DMS79 (cell line): ENCODE measurements at regions not wholly inside any gene's neighbourhood (a gene's known extent, or its start where the extent isn't known, plus 50 kb on each side); places are given as distances from the start of the nearest gene placed in this dataset.

ENCODE experiments used
- DNase-seq: peaks from one replicate; lab custom pipeline; 2025; lab: John Stamatoyannopoulos, UW

DNA sequence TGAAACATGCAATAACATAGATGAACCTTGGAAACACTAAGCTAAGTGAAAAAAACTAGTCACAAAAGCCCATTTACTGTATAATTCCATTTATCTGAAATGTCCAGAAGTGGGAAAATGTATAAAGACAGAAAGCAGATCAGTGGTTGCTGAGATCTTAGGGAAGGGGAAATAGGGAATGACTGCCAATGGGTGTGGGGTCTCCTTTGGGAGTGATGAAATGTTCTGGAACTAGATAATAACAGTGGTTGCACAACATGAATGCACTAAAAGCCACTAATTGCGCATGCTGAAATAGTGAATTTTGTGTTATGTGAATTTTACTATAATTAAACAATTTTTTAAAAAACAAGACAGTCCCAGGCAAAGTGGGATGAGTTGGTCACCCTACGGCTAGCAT is 472.8 kb downstream of the CCDC171 start:
- DNase-seq = no peak

DNA sequence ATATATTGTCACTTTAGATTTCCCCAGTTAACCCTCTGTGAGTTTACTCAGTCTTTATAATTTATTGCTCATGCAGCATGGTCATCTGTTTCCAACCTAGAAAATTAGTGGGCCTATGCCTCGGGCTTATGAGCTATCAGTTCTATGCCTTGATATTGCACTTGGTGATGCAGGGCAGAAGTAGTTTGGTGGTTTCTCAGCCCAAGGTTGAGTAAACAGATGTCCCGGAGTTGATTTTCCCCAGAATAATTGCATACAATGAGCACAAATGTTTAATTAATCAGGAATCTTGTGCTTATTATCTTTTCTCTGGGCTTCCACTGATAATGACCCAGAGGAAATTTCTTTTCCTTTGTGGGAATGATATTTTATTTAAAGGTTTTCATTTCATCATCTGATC is 474.0 kb downstream of the CCDC171 start:
- DNase-seq = no peak

DNA sequence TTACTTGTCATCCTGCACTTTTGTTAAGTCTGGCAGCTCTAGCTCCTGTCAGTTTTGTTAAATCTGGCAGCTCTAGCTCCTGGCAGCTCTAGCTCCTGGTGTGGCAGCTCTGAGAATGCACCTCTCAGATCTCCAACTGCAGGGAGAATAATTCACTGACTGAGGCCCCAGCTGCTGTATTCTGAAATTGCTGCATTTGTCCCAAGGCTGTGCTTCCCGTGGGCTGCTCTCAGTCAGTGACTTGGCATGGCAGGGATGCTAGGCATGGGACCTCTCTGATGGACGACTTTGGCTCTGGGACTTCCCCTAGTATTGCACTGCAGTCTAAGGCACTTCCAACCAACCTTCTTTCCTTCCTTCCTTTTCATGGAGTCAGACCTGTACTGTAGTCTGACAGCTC is 475.7 kb downstream of the CCDC171 start:
- DNase-seq = no peak

DNA sequence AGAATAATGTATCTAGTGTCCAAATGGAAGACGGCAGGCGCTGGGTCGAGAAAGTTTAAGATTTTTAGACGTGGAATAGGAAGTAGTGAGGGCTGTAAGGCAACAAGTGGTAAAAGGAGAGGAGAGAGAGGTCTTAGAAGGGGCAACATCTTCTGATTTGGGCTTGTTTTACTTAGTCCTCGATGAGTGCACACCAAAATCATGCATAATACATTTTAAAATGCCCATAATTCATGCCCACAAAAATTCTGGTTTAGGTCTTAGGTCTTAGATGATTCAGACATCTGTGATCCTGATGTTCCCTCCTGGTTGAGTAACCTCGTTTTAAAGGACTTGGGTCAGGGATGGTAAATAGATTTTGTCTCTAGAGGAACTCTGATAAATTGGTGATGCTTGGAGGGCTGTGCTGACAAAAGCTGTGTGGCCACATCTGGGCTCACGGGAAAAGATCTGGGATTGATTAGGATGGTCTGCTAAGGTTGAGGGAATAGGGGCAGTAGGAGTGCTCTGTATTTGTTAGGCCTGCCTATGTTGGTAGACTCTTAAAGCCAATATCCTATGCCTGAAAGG is 476.3 kb downstream of the CCDC171 start:
- DNase-seq = no peak

DNA sequence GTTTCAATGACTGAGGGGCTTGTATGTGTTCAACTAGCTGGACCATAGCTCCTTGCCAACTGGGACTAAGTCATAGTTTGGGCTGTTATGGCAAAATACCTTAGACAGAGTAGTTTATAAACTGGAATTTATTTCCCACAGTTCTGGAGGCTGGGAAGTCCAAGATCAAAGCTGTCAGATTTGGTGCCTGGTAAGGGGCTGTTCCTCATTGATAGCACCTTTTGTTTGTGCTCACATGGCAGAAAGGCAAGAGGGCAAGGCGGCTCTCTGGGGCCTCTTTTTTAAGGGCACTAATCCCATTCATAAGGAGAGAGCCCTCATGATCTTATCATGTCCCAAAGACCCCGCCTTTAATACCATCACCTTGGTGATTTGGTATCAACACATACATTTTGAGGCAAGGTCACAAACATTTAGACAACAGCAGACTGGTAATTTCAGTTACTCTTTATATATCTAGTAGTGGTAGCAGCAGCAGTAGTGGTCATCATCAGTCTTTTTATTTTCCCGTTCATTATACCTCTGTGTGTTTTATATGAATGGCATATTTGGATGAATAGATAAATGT is 477.0 kb downstream of the CCDC171 start:
- DNase-seq = no peak

DNA sequence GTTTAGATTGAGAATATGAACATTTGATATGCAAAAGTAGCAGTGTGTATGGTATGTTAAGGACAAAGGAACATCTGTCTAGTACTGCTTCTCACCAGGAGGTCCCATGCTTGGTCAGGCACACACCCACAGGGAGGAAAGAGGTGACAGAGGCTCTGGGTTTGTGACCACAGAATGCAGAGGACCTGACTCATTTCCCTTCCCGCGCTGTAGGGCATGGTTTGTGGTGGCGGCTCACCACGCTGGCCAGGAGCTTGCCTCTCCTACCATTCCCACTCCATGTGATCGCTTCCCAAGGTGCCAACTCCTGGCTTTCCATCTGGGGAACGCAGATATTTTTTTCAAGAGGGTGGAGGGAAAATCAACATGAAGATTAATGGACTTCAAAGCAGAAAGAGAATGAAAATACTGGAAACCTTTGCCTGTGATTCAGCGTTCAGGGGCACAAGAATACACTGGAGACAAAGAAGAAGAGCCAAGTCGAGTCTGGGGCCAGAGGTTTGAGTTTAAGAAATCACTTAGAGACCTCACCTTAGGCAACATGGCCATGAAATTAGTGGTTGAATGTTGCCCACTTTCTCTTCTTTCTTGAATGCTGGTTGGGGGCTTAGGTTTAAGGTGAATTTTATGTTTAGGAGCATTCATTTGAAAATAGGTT is 477.8 kb downstream of the CCDC171 start:
- no peak for DNase-seq

DNA sequence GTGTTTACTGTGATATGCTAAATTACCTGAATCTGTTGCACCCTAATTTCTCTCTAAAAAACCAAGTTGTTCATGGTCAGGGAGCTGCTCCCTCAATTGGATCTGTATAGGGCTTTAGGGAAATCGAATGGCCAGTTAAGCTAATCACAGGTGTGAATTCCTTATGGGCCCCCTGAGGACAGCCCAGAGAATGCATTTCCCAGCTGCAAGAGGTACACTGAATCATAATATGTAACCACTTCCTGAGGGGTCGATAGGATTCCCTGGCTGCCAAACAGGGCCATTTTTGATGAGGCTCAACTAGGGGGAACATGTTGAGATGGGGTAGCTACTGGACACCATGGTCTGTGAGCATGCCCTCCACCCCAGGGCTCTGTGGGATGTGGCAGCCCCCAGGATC is 478.6 kb downstream of the CCDC171 start:
- DNase-seq = no peak

DNA sequence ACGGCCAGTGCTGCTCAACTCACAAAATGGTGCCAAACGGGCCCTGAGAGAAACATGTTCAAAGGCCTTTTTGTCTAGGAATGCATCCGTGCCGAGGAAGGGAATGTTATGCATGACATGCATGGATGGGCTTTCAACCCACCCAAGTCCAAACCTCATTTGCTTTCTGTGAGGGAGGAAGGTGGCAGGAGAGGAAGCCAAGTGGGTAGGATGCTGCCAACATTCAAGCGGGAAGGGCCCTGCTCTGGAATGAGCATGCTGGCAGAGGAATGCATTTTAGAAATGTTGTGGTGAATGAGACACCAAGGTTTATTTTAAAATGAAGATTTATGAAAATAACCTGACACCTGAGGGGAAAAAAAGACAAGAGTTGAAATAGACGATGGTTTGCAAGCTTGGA is 479.1 kb downstream of the CCDC171 start:
- DNase-seq = no peak

DNA sequence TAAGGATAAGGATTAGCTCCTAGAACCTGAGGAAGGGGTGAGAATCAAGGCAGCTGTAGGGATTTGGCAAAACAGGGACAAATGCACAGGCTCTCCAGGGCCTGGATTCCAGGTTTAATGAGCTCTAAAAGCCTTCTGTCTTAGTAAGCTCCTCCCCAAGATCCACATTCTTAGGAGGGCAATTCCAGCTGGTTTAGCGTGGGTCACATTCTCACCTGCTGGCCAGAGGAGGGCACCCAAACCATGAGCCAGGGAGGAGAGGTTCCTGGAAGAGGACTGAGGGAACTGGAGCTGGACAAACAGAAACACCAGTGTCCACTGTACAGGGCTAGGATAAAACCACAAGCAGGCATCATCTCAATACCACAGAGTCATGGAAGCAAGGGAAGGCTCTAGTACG is 480.0 kb downstream of the CCDC171 start:
- DNase-seq = no peak

DNA sequence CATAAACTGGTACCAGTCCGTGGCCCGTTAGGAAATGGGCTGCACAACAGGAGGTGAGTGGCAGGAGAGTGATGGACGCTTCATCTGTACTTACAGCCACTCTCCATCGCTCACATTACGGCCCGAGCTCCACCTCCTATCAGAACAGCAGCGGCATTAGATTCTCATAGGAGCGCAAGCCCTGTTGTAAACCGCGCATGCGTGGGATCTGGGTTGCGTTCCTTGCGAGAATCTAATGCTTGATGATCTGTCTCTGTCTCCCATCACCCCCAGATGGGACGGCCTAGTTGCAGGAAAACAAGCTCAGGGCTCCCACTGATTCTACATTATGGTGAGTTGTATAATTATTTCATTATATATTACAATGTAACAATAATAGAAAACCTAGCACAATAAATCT is 480.4 kb downstream of the CCDC171 start:
- DNase-seq = no peak

DNA sequence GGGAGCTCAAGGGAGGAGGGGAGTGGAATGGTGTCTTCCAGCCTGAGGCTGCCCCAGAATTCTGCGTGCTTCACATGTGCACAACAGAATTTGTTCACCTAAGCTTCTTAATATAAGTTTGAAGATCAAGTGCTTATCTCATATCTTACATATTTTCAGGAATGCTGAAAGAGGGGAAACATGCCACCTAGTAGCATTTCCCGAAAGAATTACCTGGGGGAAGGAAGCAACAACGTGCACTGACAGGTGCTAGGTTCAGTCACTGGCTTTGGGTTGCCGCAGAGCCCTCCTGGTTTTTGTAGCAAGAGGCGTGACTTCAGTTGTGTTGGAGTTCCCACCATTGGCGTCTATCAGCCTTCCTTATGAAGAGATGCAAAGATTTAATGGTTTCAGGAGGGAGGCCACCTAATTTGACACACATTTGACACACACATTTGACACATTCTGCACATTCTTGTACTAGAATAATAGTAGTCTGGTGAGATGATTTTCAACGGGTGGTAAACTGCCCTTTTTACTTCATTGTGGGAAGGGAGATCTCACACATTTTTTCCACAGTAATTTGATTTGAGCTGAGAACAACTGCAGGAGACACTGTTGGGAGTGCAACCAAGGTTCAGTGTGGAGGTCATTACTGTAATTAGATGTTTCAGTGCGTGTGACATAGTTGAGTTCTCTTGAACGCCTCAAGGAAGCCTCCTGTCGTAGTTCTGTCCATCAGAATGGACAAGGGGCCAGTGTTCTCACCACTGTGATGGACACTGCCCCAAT is 481.3 kb downstream of the CCDC171 start:
- no peak for DNase-seq

DNA sequence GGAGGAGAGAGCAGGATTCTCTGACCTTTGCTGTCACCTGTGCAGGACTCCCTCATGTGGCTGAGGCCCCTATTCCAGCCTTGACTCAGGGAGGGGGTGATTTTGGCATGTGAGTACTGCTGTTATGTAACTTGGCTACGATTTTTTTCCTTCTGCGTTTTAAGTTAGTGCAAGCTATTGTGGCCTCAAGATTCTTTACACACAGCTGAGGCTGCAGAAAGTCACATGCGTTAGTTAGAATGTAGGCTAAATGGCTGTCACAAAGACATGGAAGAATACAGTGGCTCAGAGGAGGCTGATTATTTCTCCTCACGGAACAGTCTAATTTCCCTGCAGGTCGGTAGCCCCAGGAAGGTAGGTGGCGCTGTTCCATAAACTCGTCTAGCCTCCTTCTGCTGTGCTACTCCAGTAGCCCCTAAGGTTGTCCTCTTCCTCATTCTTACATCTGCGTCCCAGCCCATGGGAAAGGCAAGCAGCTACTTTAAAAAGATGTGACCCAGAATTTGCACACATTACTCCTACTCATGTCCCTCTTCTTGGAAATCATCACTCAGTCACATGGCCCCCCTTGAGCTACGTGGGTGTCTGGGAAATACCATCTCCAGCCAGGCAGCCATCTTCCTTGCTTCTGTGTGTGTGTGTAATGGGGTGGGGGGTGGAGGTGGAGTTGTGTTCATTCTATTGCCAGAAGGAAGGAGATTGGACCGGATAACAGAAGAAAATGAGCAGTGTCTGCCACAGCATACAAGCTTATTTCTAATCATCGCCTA is 486.6 kb downstream of the CCDC171 start:
- no peak for DNase-seq

DNA sequence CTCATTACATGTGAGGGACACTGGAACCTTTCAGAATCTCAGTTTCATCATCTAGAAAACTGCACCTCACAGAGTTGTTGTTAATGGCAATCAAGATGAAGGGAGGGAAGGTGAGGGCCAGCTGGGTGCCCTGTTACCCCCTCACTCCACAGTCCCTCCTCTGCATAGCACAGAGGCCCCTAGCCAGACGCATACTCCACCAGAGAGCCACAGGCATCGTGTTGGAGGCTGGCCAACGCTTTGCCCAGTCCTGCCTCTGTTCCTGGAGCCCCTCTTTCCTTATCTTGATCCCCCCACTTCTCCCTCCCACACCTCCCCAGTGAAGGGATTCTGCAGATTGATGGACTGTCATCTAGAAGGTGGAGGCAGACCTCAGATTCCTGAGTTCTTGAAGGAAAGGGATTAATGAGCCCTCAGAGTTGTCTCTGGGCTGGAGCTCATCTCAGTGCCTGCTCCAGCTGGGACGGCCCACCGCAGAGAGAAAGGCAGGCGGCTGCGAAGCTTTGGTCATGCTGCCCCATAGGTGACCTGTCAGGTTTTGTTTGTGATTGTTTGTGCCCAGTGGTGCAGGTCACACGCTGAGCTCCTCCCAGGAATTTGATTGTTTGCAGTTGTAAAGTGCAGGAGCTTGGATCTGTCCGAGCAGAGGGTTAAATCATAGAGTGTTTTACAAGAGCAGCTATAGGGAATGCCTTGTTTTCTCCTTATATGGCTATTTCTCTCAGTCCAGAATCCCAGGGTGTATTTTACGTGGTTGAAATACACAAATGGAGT is 487.3 kb downstream of the CCDC171 start:
- DNase-seq = no peak

DNA sequence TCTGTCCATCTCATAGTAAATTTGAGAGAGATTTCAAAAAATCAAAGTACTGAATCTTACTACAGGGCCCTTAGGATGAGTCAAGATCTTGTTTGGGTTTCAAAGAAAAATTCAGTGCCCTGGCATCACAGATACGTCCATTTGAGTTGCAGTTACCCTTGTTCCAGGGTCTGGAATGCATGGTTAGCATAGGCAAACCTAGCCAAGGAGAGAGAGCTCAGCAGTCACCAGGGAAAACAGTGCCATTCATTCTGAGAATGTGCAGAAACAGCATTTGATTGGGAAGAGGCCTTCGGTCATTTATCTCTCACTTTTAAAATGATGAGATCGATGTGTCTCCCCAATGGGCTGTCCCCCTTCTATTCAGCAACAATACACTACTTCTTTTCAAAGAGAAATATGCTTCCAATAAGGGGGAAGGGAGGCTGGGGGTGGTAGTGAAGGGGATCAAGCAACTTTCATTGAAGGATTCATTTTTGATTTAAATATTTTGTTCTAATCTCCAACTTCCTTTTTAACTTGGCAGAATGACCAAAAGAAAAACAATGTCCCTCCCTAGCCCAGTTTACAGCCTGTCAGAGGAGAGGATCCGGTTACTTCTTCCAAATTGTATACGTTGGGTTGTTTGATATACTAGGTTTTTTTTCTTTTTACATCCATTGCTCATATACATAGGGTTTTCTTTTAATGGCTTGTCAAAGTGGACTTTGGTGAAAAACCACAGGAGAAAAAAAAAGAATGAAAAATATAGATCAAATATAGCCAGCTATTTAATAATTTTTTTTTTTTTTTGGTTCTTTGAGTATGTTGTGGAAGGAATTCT is 491.1 kb downstream of the CCDC171 start:
- no peak for DNase-seq

DNA sequence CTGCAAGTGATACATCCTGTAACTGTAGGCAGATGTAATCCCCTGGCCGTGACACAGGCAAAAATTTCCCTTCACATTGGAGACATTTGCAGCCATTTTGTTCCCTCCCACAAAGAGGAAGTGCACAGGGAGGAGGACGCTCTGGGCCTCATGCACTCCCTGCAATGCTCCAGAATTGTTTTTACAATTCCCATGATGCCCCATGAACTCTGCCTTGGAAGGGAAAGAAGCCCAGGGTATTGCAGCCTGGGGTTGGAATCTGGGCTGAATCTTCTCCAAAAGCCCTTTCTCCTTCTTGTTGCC is 491.7 kb downstream of the CCDC171 start:
- DNase-seq = no peak

DNA sequence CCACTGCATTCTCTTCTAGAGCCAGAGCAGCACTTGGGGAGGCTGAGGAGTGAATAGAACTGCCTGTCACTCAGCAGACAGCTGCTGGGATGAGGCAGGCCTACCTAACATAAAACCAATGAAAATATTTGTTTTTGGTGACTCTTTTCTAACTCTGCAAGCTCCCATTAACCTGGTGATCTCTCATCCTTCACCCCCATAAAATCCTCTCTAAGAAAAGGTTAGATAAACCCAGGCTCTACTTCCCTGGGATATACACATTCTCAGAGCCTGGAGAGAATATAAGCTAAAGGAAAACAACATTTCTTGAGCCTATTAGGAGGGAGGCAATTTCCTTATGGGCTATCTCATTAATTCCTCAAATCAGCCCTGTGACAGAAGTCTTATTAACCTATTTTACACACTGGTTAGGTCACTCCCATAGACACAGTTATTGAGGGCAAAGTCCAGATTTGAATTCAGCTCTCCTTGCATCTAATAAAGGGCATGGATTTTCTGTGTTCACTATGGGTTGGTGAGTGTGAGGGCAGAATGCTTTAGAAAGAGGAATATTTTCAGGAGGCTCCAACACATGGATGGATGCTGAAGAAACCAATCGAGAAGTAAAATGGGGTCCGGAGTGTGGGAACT is 492.9 kb downstream of the CCDC171 start:
- no peak for DNase-seq

DNA sequence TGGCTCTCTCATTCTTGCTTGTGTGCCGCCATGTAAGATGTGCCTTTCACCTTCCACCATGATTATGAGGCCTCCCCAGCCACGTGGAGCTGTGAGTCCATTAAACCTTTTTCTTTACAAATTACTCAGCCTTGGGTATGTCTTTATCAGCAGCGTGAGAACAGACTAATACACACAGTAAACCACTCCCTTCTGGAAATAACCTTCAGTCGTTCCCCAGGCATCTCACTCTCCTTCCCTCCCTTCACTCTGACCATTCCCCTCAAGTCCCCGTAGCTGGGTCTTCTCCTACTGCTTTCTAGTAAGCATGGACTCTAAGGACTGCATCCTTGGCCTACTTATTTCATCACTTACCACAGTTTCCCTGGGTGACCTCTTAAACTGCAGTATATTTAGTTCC is 493.9 kb downstream of the CCDC171 start:
- no peak for DNase-seq

DNA sequence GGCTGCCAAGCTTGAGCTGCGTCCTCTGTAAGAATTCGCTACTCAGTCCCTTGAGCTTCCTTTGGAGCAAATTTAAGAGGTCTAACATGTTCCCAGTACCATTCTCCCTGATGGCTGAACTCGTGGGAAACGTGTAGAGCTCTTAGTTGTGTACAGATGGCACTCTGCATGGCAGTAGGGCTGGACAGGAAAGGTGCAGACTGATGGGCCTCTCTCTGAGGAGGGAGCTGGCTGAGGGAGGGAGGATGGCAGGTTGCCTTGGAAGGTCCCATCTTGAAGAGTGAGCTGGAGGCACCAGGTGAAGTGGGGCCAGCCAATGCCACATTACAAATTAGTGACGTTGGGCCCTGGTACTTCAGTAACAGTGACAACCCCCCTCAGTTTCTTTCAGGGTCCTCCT is 495.3 kb downstream of the CCDC171 start:
- no peak for DNase-seq

DNA sequence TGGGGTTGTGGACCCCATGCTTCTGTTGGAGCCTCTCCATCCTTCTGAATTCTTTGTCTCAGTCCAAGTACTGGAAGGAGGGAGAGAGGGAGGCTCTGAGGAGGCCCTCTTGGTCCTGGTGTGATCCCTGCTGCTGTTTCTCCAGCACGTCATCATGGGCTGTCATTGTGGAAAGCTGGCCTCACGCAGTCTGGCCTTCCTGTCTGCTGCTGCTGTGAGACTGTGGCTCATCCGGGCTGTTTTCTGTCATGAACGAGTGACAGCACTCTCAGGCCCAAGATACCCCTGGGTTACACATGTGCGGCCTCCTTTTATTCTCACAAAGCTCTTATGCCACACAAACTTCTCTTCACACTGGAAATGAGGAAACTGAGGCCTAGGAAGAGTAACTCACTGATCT is 499.3 kb downstream of the CCDC171 start:
- no peak for DNase-seq

DNA sequence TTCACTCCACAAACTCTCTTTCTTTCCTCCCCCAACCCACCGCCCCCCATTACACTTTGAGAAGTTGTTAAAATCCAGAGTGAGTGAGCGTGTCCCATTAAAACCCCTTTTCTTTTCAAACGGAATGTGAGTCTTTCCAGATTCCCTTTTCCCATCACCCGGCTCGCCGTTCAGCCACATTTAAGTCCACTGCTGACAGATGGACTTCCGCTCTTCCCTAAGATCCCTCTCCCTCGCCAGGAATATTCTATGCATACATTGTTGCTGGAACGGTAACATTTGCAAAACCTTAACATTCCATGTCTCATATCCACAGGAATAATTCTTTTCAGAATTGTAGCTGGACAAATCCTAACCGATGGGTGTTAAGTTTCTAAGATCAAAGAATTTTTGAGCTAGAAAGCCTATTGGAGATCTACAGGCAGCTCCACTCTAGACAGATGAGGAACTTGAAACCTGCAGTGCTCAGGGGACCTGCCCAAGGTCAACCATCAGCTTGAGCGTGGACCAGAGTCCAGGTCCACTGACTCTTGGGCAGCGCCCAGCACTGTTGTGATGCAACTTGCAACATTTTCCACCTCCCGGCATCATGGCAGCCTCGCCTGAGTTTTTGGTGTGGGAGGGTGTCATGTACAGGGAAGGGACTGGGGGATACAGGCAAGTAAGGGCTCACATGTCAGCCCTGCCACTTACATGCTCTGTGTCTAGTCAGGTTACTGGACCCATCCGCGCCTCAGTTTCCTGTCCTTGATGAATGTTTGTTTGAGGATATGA is 500.1 kb downstream of the CCDC171 start:
- DNase-seq = no peak
